Suppressor macrophage treated with lipopolysaccharide for 1 hour (primary cell): ENCODE measurements at regions not wholly inside any gene's neighbourhood (a gene's known extent, or its start where the extent isn't known, plus 50 kb on each side); places are given as distances from the start of the nearest gene placed in this dataset.

Experiments used
- DNase-seq, 3 donors: peaks; one replicate each; pipeline ENCODE4 v3.0.0-alpha.2; 2020 to 2022

GRCh38 chr2:212686285-212686895 lies 147.8 kb upstream of the ERBB4 start:
- peak; percentile 62 to 68 (median 67) for DNase-seq

DNA sequence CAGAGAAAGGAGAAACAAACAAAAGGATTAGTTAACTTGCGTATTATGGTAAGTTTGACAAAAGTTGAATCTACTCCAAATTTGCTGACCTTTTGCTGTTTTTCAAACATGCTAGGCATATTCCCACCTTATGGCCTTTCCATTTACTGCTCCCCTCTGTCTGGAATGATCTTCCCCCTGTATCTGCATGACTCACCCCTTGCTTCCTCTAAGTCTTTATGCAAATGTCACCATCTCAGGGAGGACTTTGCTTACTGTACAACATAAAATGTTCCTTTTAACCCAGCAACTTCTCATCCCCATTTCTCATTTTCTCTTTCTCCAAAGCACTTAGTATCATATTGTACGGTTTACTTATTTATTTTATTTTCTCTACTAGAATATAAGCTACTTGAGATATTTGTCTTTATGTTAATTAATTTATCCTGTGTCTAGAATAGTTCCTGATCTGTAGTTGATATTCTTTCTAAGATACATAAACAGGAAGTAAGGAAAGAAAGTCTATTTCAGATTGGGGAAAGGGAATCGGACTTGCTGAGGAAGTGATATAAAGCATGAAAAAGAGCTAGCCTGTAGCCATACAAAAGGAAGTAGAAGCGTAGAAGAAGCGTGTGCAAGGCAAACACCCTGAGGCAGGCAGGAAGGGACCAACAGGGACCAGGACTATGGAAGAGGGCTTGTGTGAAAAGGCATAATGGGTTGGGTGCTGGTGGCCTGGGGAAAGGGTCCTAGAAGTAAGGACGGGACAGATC lies 144.9 kb upstream of the ERBB4 start:
- DNase-seq = peak; percentile 32 to 53 (median 40)

- DNase-seq = no peak
These were observed 144.3 kb upstream of the ERBB4 start for GRCh38 chr2:212682937-212683336.

DNA sequence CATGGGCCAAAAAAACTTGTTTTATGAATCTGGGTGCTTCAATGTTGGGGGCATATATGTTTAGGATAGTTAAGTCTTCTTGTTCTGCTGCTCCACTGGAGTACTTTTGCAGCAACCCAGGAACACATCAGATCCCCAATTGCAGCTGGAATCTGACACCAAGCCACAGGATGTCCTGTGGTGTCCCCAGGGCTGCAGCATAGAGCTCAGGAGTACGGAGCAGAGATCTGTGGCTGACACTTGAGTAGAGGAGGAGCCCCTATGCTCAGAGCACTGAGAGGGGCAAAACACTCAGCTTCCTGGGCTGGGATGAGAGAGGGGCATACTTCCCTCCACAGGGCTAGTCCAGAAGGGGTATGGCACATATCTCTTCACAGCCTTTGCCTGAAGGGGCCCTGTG lies 138.9 kb upstream of the ERBB4 start:
- DNase-seq = no peak

- no peak for DNase-seq
These were observed 133.6 kb upstream of the ERBB4 start for GRCh38 chr2:212672186-212672585.

GRCh38 chr2:212669761-212670160 lies 131.2 kb upstream of the ERBB4 start:
- DNase-seq = no peak

DNA sequence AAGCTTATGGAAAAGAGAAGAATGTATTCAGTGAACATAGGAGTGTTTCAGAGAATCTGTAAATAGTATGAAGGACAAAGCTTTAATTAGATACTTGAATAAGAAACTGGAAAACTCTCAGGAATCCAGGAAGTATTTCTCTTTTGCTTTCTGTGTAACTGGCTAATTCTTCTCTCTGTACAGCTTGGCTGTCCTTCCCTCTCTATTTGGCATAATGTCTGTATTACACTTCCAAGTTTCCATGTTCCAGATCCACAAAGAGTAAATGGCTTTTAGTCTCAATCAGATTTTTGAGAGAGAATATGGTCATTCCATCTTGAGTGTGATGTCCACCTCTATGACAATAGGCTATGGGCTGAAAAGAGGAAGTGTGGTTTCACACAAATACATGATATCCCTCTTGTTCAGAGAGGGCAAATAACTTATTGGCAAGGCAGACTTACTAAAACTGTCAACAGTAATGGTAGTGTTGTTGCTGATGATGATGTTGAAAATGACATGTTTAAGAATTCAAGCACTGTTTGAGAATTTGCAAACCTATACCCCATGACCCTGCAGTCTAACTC lies 129.2 kb upstream of the ERBB4 start:
- no peak for DNase-seq

DNA sequence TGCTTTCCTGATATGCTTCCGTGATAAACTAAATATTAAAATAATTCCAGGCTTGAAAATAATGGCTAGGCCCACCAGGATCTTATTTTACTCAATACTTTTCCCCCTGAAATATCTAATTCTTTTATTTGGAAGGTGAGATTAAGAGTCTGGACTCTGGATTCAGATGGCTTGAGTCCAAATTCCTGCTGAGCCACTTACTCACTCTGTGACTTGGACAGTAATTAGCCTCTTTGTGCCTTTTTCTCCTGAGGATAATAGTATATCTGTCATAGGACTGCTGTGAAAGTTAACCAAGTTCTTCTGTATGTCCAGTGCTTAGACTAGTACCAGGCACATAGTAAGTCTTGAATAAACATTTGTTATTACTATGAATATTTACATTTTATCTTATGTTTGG lies 127.3 kb upstream of the ERBB4 start:
- DNase-seq = no peak

- no peak for DNase-seq
These were observed 120.8 kb upstream of the ERBB4 start for GRCh38 chr2:212659441-212659840.

DNA sequence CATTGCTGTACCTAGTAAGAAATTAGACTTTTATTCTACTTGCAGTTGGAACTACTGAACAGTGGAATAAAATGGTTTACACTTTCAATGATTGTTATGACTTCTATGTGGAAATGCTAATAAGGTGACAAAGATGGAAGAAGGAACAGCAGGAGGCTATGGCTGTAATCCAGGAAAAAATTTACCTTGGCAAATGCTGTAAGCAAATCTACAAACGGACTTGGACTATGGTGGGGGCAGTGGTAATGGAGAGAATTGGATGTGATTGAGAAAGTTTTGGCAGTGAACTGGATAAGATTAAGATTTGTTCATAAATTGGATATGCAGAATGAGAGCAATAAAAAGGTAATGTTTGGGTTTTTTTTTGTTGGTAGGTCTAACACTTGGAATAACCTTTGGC lies 111.0 kb upstream of the ERBB4 start:
- no peak for DNase-seq

DNA sequence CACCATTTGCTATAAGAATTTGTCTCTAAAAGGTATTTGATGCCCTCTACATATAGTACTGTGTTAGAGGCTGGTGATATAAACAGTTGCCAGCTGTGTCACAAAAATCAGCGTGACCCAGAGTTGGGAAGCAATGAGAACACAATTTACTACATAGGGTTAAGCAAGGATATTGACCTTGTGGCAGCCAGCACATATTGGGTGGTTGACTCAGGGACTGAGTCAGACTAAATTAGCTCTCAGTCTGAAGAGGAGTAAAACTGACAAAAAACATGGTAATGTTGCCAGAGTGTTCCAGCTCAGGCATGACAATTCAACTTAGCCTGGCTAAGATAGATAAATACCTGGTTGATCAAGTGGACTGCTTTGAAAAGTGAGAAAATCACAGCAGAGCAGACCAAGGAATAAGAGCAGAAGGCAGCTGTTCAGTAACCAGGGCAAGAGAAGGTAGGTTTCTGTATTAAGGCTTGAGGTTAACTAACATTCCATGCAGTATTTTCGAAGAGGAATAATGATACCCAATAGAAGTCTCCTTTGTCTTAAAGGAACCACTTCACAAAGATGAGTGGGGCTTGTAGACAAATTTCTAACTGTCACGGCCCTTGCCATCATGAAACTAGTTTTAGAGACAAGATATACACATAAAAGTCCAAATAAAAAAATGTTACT lies 108.2 kb upstream of the ERBB4 start:
- DNase-seq = no peak

GRCh38 chr2:212644195-212644837 lies 105.7 kb upstream of the ERBB4 start:
- DNase-seq = no peak

- no peak for DNase-seq
These were observed 101.8 kb upstream of the ERBB4 start for GRCh38 chr2:212640428-212640827.

DNA sequence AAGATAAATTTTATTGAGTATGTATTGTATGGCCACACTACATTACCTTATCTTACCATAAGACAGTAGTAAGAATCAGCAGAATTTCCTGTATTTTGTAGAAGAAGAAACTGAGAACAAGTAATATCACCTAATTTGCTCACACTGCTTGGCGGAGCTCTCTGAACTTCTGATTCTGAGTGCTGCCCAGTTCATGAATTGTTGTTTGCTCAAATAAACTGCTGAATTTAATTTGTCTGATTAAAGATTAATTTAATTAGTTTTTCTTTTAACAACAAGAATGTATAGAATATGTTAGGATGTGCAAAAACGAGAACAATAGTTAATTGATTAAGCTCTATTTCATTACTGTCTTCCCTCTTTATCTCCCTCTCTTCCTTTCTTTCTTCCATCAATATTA lies 100.1 kb upstream of the ERBB4 start:
- no peak for DNase-seq

DNA sequence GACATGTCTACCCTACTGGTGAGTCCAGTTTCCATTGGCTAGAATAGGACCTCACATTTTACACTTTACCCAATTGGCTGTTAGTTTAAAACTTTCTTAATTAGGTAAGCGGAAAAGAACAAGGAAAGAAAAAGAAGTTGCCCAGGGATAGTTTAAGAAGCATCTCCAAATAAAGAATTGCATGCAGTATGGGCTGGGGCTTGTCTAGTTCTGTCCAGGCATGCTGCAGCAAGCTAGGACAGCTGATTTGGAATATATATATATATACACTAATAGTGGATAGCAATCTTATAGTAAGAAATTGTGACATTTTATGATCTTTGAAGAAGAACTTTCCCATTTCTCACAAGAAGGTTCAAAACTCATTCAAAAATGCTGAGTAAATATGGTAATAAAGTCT lies 90.0 kb upstream of the ERBB4 start:
- DNase-seq = no peak

DNA sequence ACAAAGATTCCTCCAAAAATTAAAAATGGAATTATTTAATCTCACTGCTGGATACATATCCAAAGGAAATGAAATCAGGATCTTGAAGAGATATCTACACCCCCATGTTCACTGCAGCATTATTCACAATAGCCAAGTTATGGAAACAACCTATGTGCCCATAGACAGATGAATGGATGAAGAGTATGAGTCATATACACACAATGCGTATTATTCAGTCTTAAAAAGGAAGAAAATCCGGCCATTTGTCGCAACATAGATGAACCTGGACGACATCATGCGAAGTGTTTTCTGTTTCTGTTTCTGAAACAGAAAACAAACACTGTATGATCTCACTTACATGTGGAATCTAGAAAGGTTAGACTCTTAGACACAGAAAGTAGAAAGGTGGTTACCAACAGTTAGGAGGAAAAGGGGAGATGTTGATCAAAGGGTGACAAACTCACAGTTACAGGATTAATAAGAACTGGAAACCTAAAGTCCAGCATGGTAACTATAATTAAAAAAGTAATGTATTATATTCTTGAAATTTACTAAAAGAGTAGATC lies 87.8 kb upstream of the ERBB4 start:
- DNase-seq = peak in 1 of 3 donors; percentile 0

- DNase-seq = no peak
These were observed 81.4 kb upstream of the ERBB4 start for GRCh38 chr2:212619954-212620353.

GRCh38 chr2:212618636-212619035 lies 80.0 kb upstream of the ERBB4 start:
- DNase-seq = no peak

GRCh38 chr2:212610872-212611425 lies 72.3 kb upstream of the ERBB4 start:
- DNase-seq = no peak

GRCh38 chr2:212609479-212609878 lies 70.9 kb upstream of the ERBB4 start:
- no peak for DNase-seq

- no peak for DNase-seq
These were observed 68.5 kb upstream of the ERBB4 start for GRCh38 chr2:212607080-212607479.

DNA sequence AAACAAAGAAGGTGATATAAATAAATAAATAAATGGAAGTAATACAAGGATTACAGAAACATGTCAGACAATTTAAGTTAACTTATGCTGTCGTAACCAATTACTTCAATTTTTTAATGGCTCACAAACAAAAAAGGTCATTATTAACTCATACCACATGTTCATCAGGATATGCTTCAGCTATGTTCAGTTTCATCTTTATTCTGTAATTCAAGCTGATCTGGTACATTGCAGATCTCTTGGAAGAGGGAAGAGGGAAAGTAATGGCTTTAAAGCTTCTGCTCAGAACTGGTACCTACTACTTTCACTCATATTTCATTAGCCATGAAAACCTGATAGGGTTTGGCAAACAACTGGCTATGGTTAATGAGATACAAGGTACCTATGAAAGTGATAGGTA lies 67.6 kb upstream of the ERBB4 start:
- DNase-seq = no peak

DNA sequence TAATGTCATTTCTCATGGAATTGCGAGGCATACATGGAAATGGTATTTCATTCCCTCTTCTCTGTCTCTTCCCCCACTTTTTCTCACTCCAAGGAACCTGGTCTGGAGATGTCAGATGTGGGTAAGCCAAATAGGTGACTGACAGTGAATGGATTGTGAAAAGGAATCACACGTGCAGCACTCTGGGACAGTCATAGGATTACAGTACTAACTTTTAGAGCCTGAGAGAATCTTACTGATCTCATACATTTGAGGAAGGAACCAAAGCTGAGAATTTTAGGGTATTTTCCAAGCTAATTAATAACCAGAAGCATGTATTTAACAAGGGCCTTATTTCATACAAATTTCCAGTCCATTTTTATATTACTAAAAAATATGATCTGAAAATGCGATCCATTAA lies 58.1 kb upstream of the ERBB4 start:
- no peak for DNase-seq
